Adrenal gland (tissue), 5 donors: ENCODE measurements at regions not wholly inside any gene's neighbourhood (a gene's known extent, or its start where the extent isn't known, plus 50 kb on each side); places are given as distances from the start of the nearest gene placed in this dataset.

Source experiments
- POLR2A ChIP-seq, 2 donors: fragments of 450-650 bp; IDR thresholded peaks; one replicate each; pipeline ENCODE4 v1.6.1; 2017; ENCODE audit warnings: antibody characterized with exemption in 2 of 2, mild to moderate bottlenecking in 2 of 2, moderate library complexity in 1 of 2
- TF ChIP-seq, protein P1 (sequence below), 6 experiments: fragments of 450-650 bp in 4 of 6; fragments of 200-600 bp in 2 of 6; sonication (generic) in 1 of 6; IDR thresholded peaks; 1 replicate in 5 of 6; 2 replicates in 1 of 6; pipeline versions ENCODE4 v1.5.1 to v1.8.0; 2016 to 2021; ENCODE audit warnings: antibody characterized with exemption in 6 of 6, mild to moderate bottlenecking in 2 of 6, moderate library complexity in 1 of 6
- donor health status: DM: no; HTN: no; CAD: no.

DNA sequence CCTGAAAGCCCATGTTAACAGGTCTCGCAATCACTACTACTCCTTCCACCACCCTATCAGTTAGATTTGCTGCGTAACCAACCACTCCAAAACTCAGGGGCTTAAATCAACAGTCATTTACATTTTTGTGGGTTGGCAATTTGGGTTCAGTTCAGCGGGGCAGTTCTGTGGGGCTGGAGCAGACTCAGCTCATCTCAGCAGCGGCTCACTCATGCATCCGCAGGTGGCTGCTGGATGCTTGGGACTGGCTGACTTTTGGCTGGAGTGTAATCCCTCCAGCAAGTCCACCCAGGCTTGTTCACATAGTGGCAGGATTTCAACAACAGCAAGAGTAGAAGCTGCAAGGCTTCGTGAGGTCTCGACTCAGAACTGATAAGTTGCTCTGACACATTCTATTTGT lies 79.2 kb downstream of the NEUROD6 start:
- TF ChIP-seq, protein P1, sequence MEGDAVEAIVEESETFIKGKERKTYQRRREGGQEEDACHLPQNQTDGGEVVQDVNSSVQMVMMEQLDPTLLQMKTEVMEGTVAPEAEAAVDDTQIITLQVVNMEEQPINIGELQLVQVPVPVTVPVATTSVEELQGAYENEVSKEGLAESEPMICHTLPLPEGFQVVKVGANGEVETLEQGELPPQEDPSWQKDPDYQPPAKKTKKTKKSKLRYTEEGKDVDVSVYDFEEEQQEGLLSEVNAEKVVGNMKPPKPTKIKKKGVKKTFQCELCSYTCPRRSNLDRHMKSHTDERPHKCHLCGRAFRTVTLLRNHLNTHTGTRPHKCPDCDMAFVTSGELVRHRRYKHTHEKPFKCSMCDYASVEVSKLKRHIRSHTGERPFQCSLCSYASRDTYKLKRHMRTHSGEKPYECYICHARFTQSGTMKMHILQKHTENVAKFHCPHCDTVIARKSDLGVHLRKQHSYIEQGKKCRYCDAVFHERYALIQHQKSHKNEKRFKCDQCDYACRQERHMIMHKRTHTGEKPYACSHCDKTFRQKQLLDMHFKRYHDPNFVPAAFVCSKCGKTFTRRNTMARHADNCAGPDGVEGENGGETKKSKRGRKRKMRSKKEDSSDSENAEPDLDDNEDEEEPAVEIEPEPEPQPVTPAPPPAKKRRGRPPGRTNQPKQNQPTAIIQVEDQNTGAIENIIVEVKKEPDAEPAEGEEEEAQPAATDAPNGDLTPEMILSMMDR (IDR thresholded peaks at IDR 0.05), result no peak
- no peak for TF ChIP-seq POLR2A (IDR thresholded peaks at IDR 0.05)
